Dermis blood vessel endothelial cell (primary cell): ENCODE measurements at regions not wholly inside any gene's neighbourhood (a gene's known extent, or its start where the extent isn't known, plus 50 kb on each side); places are given as distances from the start of the nearest gene placed in this dataset.

Experiments
- DNase-seq: peaks from one replicate; pipeline ENCODE4 v3.0.0; 2010

- no peak for DNase-seq
These were observed 151.8 kb upstream of the KCTD1 start for GRCh38 chr18:26700201-26700600.

GRCh38 chr18:26697186-26697884, 149.0 kb upstream of the KCTD1 start:
- no peak for DNase-seq

GRCh38 chr18:26696786-26697185, 148.4 kb upstream of the KCTD1 start:
- no peak for DNase-seq

GRCh38 chr18:26696308-26696707, 148.0 kb upstream of the KCTD1 start:
- no peak for DNase-seq

- no peak for DNase-seq
These were observed 141.0 kb upstream of the KCTD1 start for GRCh38 chr18:26689226-26689879.

GRCh38 chr18:26686532-26686931, 138.2 kb upstream of the KCTD1 start:
- DNase-seq: no peak

- DNase-seq: no peak
These were observed 137.2 kb upstream of the KCTD1 start for GRCh38 chr18:26685438-26686157.

- DNase-seq: no peak
These were observed 129.6 kb upstream of the KCTD1 start for GRCh38 chr18:26677957-26678356.

GRCh38 chr18:26667046-26667445, 118.7 kb upstream of the KCTD1 start:
- DNase-seq: no peak

- no peak for DNase-seq
These were observed 114.6 kb upstream of the KCTD1 start for GRCh38 chr18:26662996-26663395.

- no peak for DNase-seq
These were observed 109.6 kb upstream of the KCTD1 start for GRCh38 chr18:26657631-26658581.

GRCh38 chr18:26656944-26657536, 108.7 kb upstream of the KCTD1 start:
- DNase-seq: peak; percentile 61

- DNase-seq: no peak
These were observed 108.1 kb upstream of the KCTD1 start for GRCh38 chr18:26656431-26656943.

- DNase-seq: peak; percentile 52
These were observed 107.4 kb upstream of the KCTD1 start for GRCh38 chr18:26655525-26656430.

GRCh38 chr18:26654616-26655524, 106.5 kb upstream of the KCTD1 start:
- DNase-seq: peak; percentile 2

GRCh38 chr18:26653943-26654615, 105.7 kb upstream of the KCTD1 start:
- DNase-seq: no peak

- DNase-seq: no peak
These were observed 104.1 kb upstream of the KCTD1 start for GRCh38 chr18:26652501-26652900.

GRCh38 chr18:26650310-26651268, 102.2 kb upstream of the KCTD1 start:
- DNase-seq: no peak
